Esophagus squamous epithelium (tissue), 5 donors: ENCODE measurements at regions not wholly inside any gene's neighbourhood (a gene's known extent, or its start where the extent isn't known, plus 50 kb on each side); places are given as distances from the start of the nearest gene placed in this dataset.
"Not testable (repeated sequence)": the region's sequence is repeated elsewhere in the genome, so short reads cannot be mapped to it uniquely, and the experiment has no call there.

Experiments used
- DNase-seq: peaks from one replicate; lab custom pipeline; 2025; lab: John Stamatoyannopoulos, UW
- H3K27ac ChIP-seq, 4 donors: fragments of 200-600 bp; sonication (generic); one replicate each; pipeline ENCODE4 v1.5.1; 2016 to 2019; ENCODE audit warnings: mild to moderate bottlenecking in 1 of 4
- H3K27me3 ChIP-seq, 4 donors: fragments of 200-600 bp; sonication (generic); 1 replicate in 3 of 4; 2 replicates in 1 of 4; pipeline versions ENCODE4 v1.5.1 to v1.6.0; 2017 to 2021; ENCODE audit warnings: antibody characterized with exemption in 1 of 4
- H3K36me3 ChIP-seq, 3 donors: fragments of 200-600 bp; sonication (generic); one replicate each; pipeline ENCODE4 v1.5.1; 2016 to 2019
- H3K4me1 ChIP-seq, 3 donors: fragments of 200-600 bp; sonication (generic); one replicate each; pipeline ENCODE4 v1.5.1; 2017 to 2019
- H3K4me3 ChIP-seq, 4 donors: fragments of 200-600 bp; sonication (generic); 1 replicate in 3 of 4; 2 replicates in 1 of 4; pipeline ENCODE4 v1.5.1; 2016 to 2019; ENCODE audit warnings: mild to moderate bottlenecking in 2 of 4, moderate library complexity in 1 of 4
- H3K9me3 ChIP-seq, 3 donors: fragments of 200-600 bp; sonication (generic); one replicate each; pipeline ENCODE4 v1.5.1; 2016 to 2019
- CTCF ChIP-seq, 6 experiments: fragments of 450-650 bp in 4 of 6; fragments of 200-600 bp in 2 of 6; sonication (generic) in 2 of 6; IDR thresholded peaks; one replicate each; pipeline ENCODE4 v1.5.1; 2016 to 2019; ENCODE audit warnings: antibody characterized with exemption in 6 of 6, mild to moderate bottlenecking in 4 of 6, moderate library complexity in 4 of 6
- POLR2A ChIP-seq, 4 donors: fragments of 450-650 bp; IDR thresholded peaks; one replicate each; pipeline ENCODE4 v1.6.1; 2017; ENCODE audit warnings: antibody characterized with exemption in 4 of 4, mild to moderate bottlenecking in 4 of 4, moderate library complexity in 3 of 4
- WGBS, 2 donors: methylation state at CpG; one replicate each; pipeline ENCODE4 v1.1.5; 2018; 5-methylcytosine and 5-hydroxymethylcytosine counted together
- intact Hi-C: fragments of 100-400 bp; cut with DNase I; formaldehyde crosslinking; loops from one replicate; pipeline ENCODE4 v1.15.0; 2022
- donor health status: DM: yes; HTN: yes; CAD: no.

GRCh38 chr1:64401285-64401684 is 68.6 kb upstream of the CACHD1 start:
- Histone ChIP-seq H3K4me1 (no peaks in the 10 kb centered on the region), H3K4me3 (no peak overlapping the region), H3K36me3 (no peaks in the 10 kb centered on the region), H3K27ac (no peak overlapping the region), H3K27me3 (no peaks in the 10 kb centered on the region), H3K9me3 (no peaks in the 10 kb centered on the region)
- 85 to 100% methylated on average over 1 of the region's 1 CpG for WGBS, 2 donors
- no peak for DNase-seq
- intact Hi-C loops, result no loop called here
- no peak for TF ChIP-seq POLR2A (IDR thresholded peaks at IDR 0.05)

DNA sequence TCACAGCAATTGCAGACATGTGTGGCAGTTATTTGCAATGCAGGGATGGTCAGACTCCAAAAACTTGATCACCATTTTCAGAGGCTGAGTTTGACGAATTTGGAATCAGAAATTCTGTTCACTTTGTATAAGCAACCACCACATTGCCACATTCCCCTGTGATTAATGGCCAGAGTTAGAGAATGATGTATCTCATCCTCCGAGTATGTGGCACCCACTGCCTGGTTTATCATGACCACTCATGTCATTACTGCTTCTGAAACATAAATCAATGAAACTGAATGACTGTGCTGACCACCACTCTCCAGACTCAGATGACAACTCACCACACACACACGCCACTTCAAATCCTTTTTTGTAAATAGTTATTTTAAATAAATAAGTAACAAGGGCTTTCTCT is 66.6 kb upstream of the CACHD1 start:
- Histone ChIP-seq H3K27ac (no peak overlapping the region), H3K9me3 (no peaks in the 10 kb centered on the region), H3K36me3 (no peaks in the 10 kb centered on the region), H3K27me3 (no peaks in the 10 kb centered on the region), H3K4me1 (no peaks in the 10 kb centered on the region), H3K4me3 (no peak overlapping the region)
- no peak for TF ChIP-seq POLR2A (IDR thresholded peaks at IDR 0.05)
- no peak for TF ChIP-seq CTCF (IDR thresholded peaks at IDR 0.05)
- intact Hi-C loops, result no loop called here
- 75 to 86% methylated on average over 3 of the region's 3 CpGs for WGBS, 2 donors
- no peak for DNase-seq

GRCh38 chr1:64404202-64404601 is 65.7 kb upstream of the CACHD1 start:
- intact Hi-C loops, result no loop called here
- TF ChIP-seq CTCF (IDR thresholded peaks at IDR 0.05) (no peak), POLR2A (IDR thresholded peaks at IDR 0.05) (no peak)
- Histone ChIP-seq H3K9me3 (no peaks in the 10 kb centered on the region), H3K4me1 (no peaks in the 10 kb centered on the region), H3K36me3 (no peaks in the 10 kb centered on the region), H3K27ac (no peak overlapping the region), H3K27me3 (no peaks in the 10 kb centered on the region), H3K4me3 (no peak overlapping the region)
- 14 to 62% methylated on average over 1 of the region's 1 CpG for WGBS, 2 donors
- no peak for DNase-seq

GRCh38 chr1:64405833-64406232 is 64.1 kb upstream of the CACHD1 start:
- TF ChIP-seq CTCF (IDR thresholded peaks at IDR 0.05) (no peak), POLR2A (IDR thresholded peaks at IDR 0.05) (no peak)
- no peak overlapping the region for H3K27ac ChIP-seq
- WGBS, 2 donors, result 36 to 57% methylated on average over 1 of the region's 1 CpG
- DNase-seq, result no peak
- no peaks in the 10 kb centered on the region for H3K27me3 ChIP-seq
- H3K36me3 ChIP-seq, result no peaks in the 10 kb centered on the region
- H3K9me3 ChIP-seq, result no peaks in the 10 kb centered on the region
- no peak overlapping the region for H3K4me3 ChIP-seq
- H3K4me1 ChIP-seq, result no peaks in the 10 kb centered on the region
- intact Hi-C loops, result no loop called here

DNA sequence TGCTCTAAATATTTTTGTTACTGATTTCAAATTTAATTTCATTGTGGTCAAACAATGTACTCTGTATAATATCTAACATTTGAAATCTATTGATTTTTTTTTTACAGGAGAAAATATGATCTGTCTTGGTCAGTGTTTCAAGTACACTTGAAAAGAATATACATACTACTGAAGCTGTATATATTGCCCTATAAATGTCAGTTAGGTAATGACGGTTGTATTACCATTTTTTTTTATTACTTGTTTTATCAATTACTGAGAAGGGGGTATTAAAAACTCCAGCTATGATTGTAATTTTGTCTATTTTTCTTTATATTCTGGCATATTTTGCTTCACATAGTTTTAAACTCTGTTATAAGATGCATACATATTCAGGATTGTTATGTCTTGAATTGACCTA is 59.7 kb upstream of the CACHD1 start:
- TF ChIP-seq POLR2A (IDR thresholded peaks at IDR 0.05) (no peak), CTCF (IDR thresholded peaks at IDR 0.05) (no peak)
- DNase-seq, result no peak
- H3K4me3 ChIP-seq, result no peak overlapping the region
- H3K9me3 ChIP-seq, result no peaks in the 10 kb centered on the region
- H3K27me3 ChIP-seq, result no peaks in the 10 kb centered on the region
- intact Hi-C loops, result no loop called here
- 79 to 95% methylated on average over 1 of the region's 1 CpG for WGBS, 2 donors
- no peaks in the 10 kb centered on the region for H3K36me3 ChIP-seq
- no peaks in the 10 kb centered on the region for H3K4me1 ChIP-seq
- no peak overlapping the region for H3K27ac ChIP-seq

- intact Hi-C loops, H3K4me3 ChIP-seq, DNase-seq, H3K4me1 ChIP-seq, H3K27me3 ChIP-seq, H3K27ac ChIP-seq, H3K36me3 ChIP-seq, H3K9me3 ChIP-seq: not testable (repeated sequence)
- WGBS, 2 donors, result no CpG with 5 or more reads among the region's 56 CpGs
Measured at GRCh38 chr1:64414855-64415546, 54.9 kb upstream of the CACHD1 start.
